GM23338 (cell line): ENCODE measurements at regions not wholly inside any gene's neighbourhood (a gene's known extent, or its start where the extent isn't known, plus 50 kb on each side); places are given as distances from the start of the nearest gene placed in this dataset.

Experiments used
- ATAC-seq: fragments of 200-7000 bp; cut with Tn5 transposase; 3 replicates; pipeline ENCODE4 v1.9.1; 2020
- DNase-seq: peaks from one replicate; pipeline ENCODE4 v3.0.0-alpha.2; 2015; ENCODE audit warnings: low spot score
- H2AFZ ChIP-seq: fragments of 200-600 bp; sonication (generic); 2 replicates; pipeline ENCODE4 v1.8.0; 2016; ENCODE audit warnings: antibody characterized with exemption, mild to moderate bottlenecking, moderate library complexity
- H3F3A ChIP-seq: fragments of 200-600 bp; sonication (generic); replicated peaks from 2 replicates; pipeline ENCODE4 v1.8.0; 2017; ENCODE audit warnings: antibody characterized with exemption, mixed run types, low read depth
- H3K27ac ChIP-seq: fragments of 200-600 bp; sonication (generic); 2 replicates; pipeline ENCODE4 v1.6.1; 2016; ENCODE audit warnings: low read depth
- H3K27me3 ChIP-seq: fragments of 200-600 bp; sonication (generic); 2 replicates; pipeline ENCODE4 v1.8.0; 2016; ENCODE audit warnings: mild to moderate bottlenecking, mixed run types, moderate library complexity; ENCODE audit not compliant: insufficient read depth
- H3K36me3 ChIP-seq: fragments of 200-600 bp; sonication (generic); 2 replicates; pipeline ENCODE4 v1.8.0; 2016; ENCODE audit warnings: mild to moderate bottlenecking; ENCODE audit not compliant: insufficient read depth
- H3K4me1 ChIP-seq: fragments of 200-600 bp; sonication (generic); 2 replicates; pipeline ENCODE4 v1.8.0; 2016; ENCODE audit warnings: mild to moderate bottlenecking, moderate library complexity; ENCODE audit not compliant: insufficient read depth
- H3K4me2 ChIP-seq: fragments of 200-600 bp; sonication (generic); 2 replicates; pipeline ENCODE4 v1.7.1; 2017; ENCODE audit warnings: mixed run types
- H3K4me3 ChIP-seq: fragments of 200-600 bp; sonication (generic); 2 replicates; pipeline ENCODE4 v1.6.1; 2016; ENCODE audit warnings: mixed run types
- H3K79me2 ChIP-seq: fragments of 200-600 bp; sonication (generic); replicated peaks from 2 replicates; pipeline ENCODE4 v1.8.0; 2017; ENCODE audit warnings: mild to moderate bottlenecking; ENCODE audit not compliant: insufficient read depth
- H3K9me2 ChIP-seq: fragments of 200-600 bp; sonication (generic); 2 replicates; pipeline ENCODE4 v1.8.0; 2017; ENCODE audit not compliant: insufficient read depth
- H4K20me1 ChIP-seq: fragments of 200-600 bp; sonication (generic); replicated peaks from 2 replicates; pipeline ENCODE4 v1.8.0; 2017; ENCODE audit warnings: mild to moderate bottlenecking; ENCODE audit not compliant: insufficient read depth
- H3K27ac Mint-ChIP-seq: 2 replicates; pipeline ENCODE4 v1.8.0; 2020; ENCODE audit warnings: inconsistent platforms, mild to moderate bottlenecking, moderate library complexity, mixed read lengths
- H3K27me3 Mint-ChIP-seq: 3 replicates; pipeline ENCODE4 v1.8.0; 2022; ENCODE audit warnings: low read depth, mild to moderate bottlenecking, moderate library complexity, mixed read lengths, inconsistent platforms; ENCODE audit not compliant: insufficient read depth, poor library complexity
- H3K36me3 Mint-ChIP-seq: 3 replicates; pipeline ENCODE4 v1.8.0; 2021; ENCODE audit warnings: low read depth, mild to moderate bottlenecking, inconsistent platforms, moderate library complexity, mixed read lengths
- H3K4me1 Mint-ChIP-seq: 3 replicates; pipeline ENCODE4 v1.8.0; 2020; ENCODE audit warnings: mild to moderate bottlenecking, inconsistent platforms, mixed read lengths
- H3K4me3 Mint-ChIP-seq: 3 replicates; pipeline ENCODE4 v1.8.0; 2021; ENCODE audit warnings: moderate library complexity, mild to moderate bottlenecking, inconsistent platforms, mixed read lengths
- H3K9me3 Mint-ChIP-seq: 3 replicates; pipeline ENCODE4 v1.8.0; 2020; ENCODE audit warnings: moderate library complexity, mild to moderate bottlenecking, inconsistent platforms, mixed read lengths
- CREB1 ChIP-seq: fragments of 250-450 bp; sonication (Bioruptor Pico); IDR thresholded peaks from 2 replicates; pipeline ENCODE4 v1.5.0; 2020; ENCODE audit warnings: low read depth, mild to moderate bottlenecking, moderate library complexity
- ETS1 ChIP-seq: IDR thresholded peaks from 2 replicates; pipeline ENCODE4 v1.6.1; 2016; ENCODE audit warnings: antibody characterized with exemption
- EZH2 ChIP-seq: fragments of 200-600 bp; sonication (generic); IDR thresholded peaks from one replicate; pipeline ENCODE4 v1.8.0; 2017; ENCODE audit warnings: antibody characterized with exemption, mild to moderate bottlenecking, low read depth; ENCODE audit not compliant: unreplicated experiment
- EZH2phosphoT487 ChIP-seq: fragments of 200-600 bp; sonication (generic); IDR thresholded peaks from one replicate; pipeline ENCODE4 v1.8.1; 2018; ENCODE audit warnings: antibody characterized with exemption; ENCODE audit not compliant: unreplicated experiment
- JUNB ChIP-seq: IDR thresholded peaks from one replicate; pipeline ENCODE4 v1.6.1; 2016; ENCODE audit warnings: antibody characterized with exemption; ENCODE audit not compliant: unreplicated experiment
- NANOG ChIP-seq: IDR thresholded peaks from 2 replicates; pipeline ENCODE4 v1.6.1; 2016; ENCODE audit warnings: antibody characterized with exemption, borderline replicate concordance
- POLR2AphosphoS5 ChIP-seq: IDR thresholded peaks from 2 replicates; pipeline ENCODE4 v1.6.1; 2016; ENCODE audit warnings: antibody characterized with exemption, low read depth
- REST ChIP-seq: IDR thresholded peaks from one replicate; pipeline ENCODE4 v1.6.1; 2018; ENCODE audit warnings: antibody characterized with exemption; ENCODE audit not compliant: unreplicated experiment
- STAT1 ChIP-seq: IDR thresholded peaks from one replicate; pipeline ENCODE4 v1.6.1; 2016; ENCODE audit warnings: antibody characterized with exemption; ENCODE audit not compliant: unreplicated experiment
- ZNF114 ChIP-seq: fragments of 250-450 bp; sonication (Bioruptor Pico); IDR thresholded peaks from 2 replicates; pipeline ENCODE4 v1.5.0; 2020; ENCODE audit warnings: mild to moderate bottlenecking, moderate library complexity
- ZNF331 ChIP-seq: fragments of 250-450 bp; sonication (Bioruptor Pico); IDR thresholded peaks from 2 replicates; pipeline ENCODE4 v1.5.0; 2020; ENCODE audit warnings: low read depth, mild to moderate bottlenecking, moderate library complexity
- TF ChIP-seq, protein P1 (sequence below): fragments of 250-450 bp; sonication (Bioruptor Pico); IDR thresholded peaks from 2 replicates; pipeline ENCODE4 v1.5.0; 2020; ENCODE audit warnings: mild to moderate bottlenecking, moderate library complexity
- TF ChIP-seq, protein P2 (sequence below), 2 experiments: fragments of 200-600 bp in 1 of 2; sonication (generic) in 1 of 2; conservative IDR thresholded peaks; 2 replicates each; pipeline versions ENCODE4 v1.5.1 to v1.6.1; 2016 to 2017; ENCODE audit warnings: antibody characterized with exemption in 2 of 2, low read depth in 2 of 2, mild to moderate bottlenecking in 2 of 2, moderate library complexity in 1 of 2

GRCh38 chr15:98282656-98283332, 322.3 kb downstream of the ARRDC4 start:
- no peak for DNase-seq
- H3K27ac Mint-ChIP-seq, result no peak overlapping the region
- Histone ChIP-seq H2AFZ (no peak overlapping the region), H3K9me2 (no peaks in the 10 kb centered on the region), H3K27ac (no peak overlapping the region), H3F3A (no peaks in the 10 kb centered on the region), H3K4me2 (no peak overlapping the region), H3K36me3 (no peaks in the 10 kb centered on the region), H3K27me3 (no peaks in the 10 kb centered on the region), H4K20me1 (no peaks in the 10 kb centered on the region), H3K79me2 (no peaks in the 10 kb centered on the region), H3K4me3 (no peak overlapping the region), H3K4me1 (no peaks in the 10 kb centered on the region)
- no peaks in the 10 kb centered on the region for H3K36me3 Mint-ChIP-seq
- H3K4me1 Mint-ChIP-seq, result peaks cover 13% of the 10 kb centered on the region
- no peak overlapping the region for H3K4me3 Mint-ChIP-seq
- peaks cover 6% of the 10 kb centered on the region for H3K27me3 Mint-ChIP-seq
- no peaks in the 10 kb centered on the region; the same call in 2 of the 3 replicates for H3K9me3 Mint-ChIP-seq
- TF ChIP-seq ETS1, result no peak
- TF ChIP-seq JUNB, result no peak
- no peak for TF ChIP-seq CREB1
- TF ChIP-seq, protein P1, sequence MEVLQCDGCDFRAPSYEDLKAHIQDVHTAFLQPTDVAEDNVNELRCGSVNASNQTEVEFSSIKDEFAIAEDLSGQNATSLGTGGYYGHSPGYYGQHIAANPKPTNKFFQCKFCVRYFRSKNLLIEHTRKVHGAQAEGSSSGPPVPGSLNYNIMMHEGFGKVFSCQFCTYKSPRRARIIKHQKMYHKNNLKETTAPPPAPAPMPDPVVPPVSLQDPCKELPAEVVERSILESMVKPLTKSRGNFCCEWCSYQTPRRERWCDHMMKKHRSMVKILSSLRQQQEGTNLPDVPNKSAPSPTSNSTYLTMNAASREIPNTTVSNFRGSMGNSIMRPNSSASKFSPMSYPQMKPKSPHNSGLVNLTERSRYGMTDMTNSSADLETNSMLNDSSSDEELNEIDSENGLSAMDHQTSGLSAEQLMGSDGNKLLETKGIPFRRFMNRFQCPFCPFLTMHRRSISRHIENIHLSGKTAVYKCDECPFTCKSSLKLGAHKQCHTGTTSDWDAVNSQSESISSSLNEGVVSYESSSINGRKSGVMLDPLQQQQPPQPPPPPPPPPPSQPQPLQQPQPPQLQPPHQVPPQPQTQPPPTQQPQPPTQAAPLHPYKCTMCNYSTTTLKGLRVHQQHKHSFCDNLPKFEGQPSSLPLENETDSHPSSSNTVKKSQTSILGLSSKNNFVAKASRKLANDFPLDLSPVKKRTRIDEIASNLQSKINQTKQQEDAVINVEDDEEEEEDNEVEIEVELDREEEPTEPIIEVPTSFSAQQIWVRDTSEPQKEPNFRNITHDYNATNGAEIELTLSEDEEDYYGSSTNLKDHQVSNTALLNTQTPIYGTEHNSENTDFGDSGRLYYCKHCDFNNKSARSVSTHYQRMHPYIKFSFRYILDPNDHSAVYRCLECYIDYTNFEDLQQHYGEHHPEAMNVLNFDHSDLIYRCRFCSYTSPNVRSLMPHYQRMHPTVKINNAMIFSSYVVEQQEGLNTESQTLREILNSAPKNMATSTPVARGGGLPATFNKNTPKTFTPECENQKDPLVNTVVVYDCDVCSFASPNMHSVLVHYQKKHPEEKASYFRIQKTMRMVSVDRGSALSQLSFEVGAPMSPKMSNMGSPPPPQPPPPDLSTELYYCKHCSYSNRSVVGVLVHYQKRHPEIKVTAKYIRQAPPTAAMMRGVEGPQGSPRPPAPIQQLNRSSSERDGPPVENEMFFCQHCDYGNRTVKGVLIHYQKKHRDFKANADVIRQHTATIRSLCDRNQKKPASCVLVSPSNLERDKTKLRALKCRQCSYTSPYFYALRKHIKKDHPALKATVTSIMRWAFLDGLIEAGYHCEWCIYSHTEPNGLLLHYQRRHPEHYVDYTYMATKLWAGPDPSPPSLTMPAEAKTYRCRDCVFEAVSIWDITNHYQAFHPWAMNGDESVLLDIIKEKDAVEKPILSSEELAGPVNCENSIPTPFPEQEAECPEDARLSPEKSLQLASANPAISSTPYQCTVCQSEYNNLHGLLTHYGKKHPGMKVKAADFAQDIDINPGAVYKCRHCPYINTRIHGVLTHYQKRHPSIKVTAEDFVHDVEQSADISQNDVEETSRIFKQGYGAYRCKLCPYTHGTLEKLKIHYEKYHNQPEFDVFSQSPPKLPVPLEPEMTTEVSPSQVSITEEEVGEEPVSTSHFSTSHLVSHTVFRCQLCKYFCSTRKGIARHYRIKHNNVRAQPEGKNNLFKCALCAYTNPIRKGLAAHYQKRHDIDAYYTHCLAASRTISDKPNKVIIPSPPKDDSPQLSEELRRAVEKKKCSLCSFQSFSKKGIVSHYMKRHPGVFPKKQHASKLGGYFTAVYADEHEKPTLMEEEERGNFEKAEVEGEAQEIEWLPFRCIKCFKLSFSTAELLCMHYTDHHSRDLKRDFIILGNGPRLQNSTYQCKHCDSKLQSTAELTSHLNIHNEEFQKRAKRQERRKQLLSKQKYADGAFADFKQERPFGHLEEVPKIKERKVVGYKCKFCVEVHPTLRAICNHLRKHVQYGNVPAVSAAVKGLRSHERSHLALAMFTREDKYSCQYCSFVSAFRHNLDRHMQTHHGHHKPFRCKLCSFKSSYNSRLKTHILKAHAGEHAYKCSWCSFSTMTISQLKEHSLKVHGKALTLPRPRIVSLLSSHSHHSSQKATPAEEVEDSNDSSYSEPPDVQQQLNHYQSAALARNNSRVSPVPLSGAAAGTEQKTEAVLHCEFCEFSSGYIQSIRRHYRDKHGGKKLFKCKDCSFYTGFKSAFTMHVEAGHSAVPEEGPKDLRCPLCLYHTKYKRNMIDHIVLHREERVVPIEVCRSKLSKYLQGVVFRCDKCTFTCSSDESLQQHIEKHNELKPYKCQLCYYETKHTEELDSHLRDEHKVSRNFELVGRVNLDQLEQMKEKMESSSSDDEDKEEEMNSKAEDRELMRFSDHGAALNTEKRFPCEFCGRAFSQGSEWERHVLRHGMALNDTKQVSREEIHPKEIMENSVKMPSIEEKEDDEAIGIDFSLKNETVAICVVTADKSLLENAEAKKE (CRISPR knock-in tag), result no peak
- no peak for TF ChIP-seq POLR2AphosphoS5
- TF ChIP-seq EZH2phosphoT487, result no peak
- TF ChIP-seq, protein P2, sequence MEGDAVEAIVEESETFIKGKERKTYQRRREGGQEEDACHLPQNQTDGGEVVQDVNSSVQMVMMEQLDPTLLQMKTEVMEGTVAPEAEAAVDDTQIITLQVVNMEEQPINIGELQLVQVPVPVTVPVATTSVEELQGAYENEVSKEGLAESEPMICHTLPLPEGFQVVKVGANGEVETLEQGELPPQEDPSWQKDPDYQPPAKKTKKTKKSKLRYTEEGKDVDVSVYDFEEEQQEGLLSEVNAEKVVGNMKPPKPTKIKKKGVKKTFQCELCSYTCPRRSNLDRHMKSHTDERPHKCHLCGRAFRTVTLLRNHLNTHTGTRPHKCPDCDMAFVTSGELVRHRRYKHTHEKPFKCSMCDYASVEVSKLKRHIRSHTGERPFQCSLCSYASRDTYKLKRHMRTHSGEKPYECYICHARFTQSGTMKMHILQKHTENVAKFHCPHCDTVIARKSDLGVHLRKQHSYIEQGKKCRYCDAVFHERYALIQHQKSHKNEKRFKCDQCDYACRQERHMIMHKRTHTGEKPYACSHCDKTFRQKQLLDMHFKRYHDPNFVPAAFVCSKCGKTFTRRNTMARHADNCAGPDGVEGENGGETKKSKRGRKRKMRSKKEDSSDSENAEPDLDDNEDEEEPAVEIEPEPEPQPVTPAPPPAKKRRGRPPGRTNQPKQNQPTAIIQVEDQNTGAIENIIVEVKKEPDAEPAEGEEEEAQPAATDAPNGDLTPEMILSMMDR (conservative IDR thresholded peaks at IDR 0.05; ENCODE audit: low read depth in 2 of 2), result no peak
- no peak for TF ChIP-seq ZNF331 (CRISPR knock-in tag)
- TF ChIP-seq ZNF114, result no peak
- no peak for TF ChIP-seq NANOG
- no peak for TF ChIP-seq REST
- no peak for TF ChIP-seq EZH2
- TF ChIP-seq STAT1, result no peak
- no peak for ATAC-seq
